Tibial nerve (tissue), 3 donors: ENCODE measurements at regions not wholly inside any gene's neighbourhood (a gene's known extent, or its start where the extent isn't known, plus 50 kb on each side); places are given as distances from the start of the nearest gene placed in this dataset.

Source experiments
- POLR2A ChIP-seq, 2 donors: fragments of 450-650 bp; IDR thresholded peaks; one replicate each; pipeline ENCODE4 v1.6.1; 2017; ENCODE audit warnings: antibody characterized with exemption in 2 of 2, mild to moderate bottlenecking in 2 of 2, moderate library complexity in 2 of 2
- TF ChIP-seq, protein P1 (sequence below), 5 experiments: fragments of 200-600 bp in 3 of 5; fragments of 450-650 bp in 2 of 5; sonication (generic) in 3 of 5; IDR thresholded peaks; one replicate each; pipeline ENCODE4 v1.5.1; 2016 to 2019; ENCODE audit warnings: antibody characterized with exemption in 5 of 5, mild to moderate bottlenecking in 3 of 5, moderate library complexity in 2 of 5

DNA sequence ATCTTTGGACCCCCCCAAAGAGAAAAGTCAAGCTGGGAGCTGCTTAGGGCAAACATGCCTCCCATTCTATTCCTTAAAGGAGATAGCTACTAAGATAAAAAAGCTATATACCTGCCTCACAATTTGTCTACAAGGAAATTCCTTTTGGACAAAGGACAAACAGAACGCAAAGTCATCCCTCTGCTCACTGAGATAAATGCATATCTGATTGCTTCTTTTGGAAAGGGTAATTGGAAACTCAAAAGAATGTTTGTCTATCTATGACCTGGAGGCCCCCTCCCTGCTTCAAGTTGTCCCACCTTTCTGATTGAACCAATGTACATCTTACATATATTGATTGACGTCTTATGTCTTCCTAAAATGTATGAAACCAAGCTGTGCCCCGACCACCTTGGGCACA is 80.9 kb upstream of the FUT8 start:
- TF ChIP-seq, protein P1, sequence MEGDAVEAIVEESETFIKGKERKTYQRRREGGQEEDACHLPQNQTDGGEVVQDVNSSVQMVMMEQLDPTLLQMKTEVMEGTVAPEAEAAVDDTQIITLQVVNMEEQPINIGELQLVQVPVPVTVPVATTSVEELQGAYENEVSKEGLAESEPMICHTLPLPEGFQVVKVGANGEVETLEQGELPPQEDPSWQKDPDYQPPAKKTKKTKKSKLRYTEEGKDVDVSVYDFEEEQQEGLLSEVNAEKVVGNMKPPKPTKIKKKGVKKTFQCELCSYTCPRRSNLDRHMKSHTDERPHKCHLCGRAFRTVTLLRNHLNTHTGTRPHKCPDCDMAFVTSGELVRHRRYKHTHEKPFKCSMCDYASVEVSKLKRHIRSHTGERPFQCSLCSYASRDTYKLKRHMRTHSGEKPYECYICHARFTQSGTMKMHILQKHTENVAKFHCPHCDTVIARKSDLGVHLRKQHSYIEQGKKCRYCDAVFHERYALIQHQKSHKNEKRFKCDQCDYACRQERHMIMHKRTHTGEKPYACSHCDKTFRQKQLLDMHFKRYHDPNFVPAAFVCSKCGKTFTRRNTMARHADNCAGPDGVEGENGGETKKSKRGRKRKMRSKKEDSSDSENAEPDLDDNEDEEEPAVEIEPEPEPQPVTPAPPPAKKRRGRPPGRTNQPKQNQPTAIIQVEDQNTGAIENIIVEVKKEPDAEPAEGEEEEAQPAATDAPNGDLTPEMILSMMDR (IDR thresholded peaks at IDR 0.05): no peak
- no peak for TF ChIP-seq POLR2A (IDR thresholded peaks at IDR 0.05)
